ENCODE measurements at regions not wholly inside any gene's neighbourhood (a gene's known extent, or its start where the extent isn't known, plus 50 kb on each side); places are given as distances from the start of the nearest gene placed in this dataset.

DNA sequence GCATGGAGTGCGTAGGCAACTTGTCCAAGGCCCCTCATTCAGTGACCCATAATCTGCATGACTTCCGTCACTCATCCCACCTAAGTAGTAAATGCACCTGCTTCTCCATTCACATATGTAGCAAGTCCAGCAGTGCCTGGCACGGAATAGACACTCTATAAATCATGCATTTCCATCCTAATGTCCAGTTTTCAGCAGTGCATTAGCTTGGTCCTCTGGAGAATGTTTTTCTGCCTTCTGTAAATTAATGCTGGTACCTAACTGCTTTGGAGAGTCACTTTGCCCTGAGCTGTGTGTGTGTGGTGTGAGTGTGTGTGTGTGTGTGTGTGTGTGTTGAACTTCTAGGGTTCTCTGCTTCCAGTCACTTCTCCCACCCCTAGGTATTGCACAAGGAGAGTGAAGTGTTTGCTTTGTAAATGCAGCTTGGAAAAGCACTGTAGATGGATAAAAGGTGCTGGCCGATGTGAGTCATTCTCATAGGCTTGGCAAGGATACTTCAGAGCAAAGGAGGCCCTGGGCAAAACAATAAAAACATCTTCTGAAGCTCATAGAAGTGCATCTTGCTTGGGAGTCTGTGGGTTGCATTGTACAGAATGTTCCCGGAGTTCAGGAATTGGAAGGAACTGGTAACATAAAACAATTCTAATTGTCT, 181.8 kb downstream of the KATNAL1 start:
- no peak for DNase-seq

DNA sequence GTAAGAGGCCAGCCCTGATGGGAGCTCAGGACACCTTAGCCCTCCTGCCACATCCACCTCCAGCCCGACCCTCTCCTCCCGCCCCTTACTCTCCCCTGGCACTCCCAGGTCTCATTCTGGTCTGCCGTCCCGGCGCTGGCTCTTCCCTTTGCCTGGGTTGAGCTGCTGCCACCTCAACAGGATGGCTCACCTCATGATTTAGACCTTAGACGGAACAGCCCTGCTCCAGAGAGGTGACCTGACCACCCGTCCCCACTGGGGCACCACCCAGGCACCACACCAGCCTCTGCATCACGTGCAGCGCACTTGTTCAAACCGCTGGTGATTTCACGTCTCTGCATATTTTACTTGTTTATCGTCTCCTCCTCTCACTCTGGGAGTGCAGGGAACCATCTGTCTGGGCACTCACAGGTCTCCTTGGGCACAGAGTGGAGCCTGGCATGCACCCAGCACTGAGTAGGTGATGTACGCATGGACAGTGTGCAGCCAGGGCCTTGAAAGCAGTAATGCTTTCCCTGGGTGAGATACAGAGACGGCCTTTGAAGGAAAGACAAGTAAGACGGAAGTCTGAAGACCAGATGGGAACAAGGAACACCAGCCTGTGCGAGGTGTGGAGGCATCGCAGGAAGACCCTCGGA, 183.1 kb downstream of the KATNAL1 start:
- DNase-seq, result no peak

DNA sequence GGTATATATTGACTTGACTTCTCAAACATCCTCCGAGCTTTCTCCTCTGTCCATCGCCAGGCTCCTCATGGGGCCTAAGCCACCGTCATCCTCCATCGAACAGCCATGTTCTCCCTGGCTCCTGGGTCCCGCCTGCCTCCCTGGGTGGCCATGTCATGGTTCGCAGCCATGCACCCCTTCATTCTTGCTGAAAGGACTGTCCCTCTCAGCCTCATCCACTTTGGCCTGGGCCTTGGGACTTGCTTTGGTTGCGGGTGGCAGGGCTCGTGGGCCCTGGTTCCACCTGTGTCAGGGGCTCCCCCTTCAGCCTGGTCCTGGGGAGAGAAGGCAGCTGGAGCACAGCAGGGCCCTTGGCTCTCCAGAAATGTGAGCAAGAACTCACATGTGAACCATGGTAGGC, 183.8 kb downstream of the KATNAL1 start:
- no peak for DNase-seq

DNA sequence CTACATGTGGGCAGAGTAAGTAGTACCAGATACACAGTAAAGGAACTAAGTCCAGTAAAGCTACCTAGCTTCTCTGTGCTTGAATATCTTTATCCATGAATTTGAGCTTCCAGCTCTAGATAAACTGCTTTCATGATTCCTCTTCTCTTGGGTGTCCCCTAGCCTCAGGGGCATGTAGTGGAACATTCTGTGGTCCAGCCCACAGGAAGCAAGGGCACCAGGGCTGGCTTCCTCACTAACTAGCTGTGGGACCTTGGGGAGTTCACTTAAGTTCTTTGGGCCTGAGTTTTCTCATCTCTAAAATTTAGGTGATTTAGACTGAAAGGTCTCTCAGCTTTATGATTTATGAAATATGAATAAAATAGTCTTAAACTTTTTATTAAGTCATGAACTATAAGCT, 185.7 kb downstream of the KATNAL1 start:
- no peak for DNase-seq

DNA sequence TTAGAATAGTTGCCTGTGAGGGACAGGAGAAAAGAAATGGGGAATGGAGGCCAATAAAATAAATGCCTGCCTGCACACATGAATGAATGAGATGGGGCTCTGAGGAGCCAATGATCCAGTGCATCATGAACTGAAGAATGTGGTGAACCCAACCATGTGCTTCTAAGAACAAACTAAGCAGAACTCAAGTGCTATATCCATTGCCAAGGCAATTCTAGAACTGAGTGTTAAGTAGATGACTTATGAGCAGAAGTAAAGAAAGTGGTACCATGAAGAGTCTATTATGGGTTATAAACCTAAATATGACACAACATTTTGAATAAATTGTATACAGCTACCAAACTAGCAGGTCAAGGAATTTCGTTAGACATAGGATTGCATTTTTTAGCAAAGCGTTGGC, 186.1 kb downstream of the KATNAL1 start:
- DNase-seq, result no peak

DNA sequence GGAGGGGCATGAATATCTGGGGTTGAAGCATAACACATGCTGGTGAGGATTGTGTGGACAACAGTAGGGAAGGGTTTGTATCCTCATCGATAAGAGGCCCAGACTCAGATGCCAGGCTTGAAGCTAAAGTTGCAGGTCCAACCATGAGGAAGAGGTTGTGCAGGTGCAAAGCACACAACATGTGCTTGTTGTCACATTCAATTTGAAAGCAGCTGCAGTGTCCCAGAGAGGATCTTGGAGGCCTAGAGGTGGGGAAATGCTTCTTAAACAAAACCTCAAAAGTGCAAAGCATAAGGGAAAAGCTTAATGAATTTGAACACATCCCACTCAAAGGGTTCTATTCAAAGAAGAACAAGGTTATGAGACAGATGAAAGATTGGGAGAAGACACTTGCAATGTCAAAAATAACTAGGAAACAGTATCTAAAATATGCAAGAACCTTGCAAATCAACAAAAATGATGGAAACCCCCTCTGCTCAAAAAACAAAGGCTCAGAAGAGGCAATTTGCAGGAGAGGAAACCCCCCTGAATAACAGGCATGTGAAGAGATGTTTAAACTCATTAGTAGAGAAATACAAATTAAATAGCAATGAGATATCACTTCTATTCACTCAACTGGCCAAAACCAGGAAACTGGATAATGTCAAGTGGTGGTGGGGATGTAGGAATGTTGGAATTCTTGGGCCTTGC, 187.1 kb downstream of the KATNAL1 start:
- no peak for DNase-seq

DNA sequence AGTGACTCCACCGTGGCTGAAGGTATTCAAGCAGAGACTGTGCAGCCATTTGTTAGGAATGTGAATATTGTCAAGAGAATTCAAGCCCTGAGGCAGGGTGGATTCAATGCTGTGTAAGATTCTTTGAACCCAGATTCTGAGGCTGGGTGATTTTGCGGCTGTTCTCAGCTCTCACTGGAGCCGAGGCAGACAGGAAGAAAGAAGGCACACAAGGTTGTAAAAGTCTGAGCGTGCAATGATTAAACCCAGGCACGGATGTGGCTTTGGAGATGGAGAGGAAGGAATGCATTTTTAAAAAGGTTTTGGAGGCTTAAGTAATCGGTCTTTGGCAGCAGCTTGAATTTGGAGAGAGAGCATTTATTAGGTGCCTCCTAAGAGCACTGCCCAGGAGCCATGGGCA, 187.9 kb downstream of the KATNAL1 start:
- no peak for DNase-seq

DNA sequence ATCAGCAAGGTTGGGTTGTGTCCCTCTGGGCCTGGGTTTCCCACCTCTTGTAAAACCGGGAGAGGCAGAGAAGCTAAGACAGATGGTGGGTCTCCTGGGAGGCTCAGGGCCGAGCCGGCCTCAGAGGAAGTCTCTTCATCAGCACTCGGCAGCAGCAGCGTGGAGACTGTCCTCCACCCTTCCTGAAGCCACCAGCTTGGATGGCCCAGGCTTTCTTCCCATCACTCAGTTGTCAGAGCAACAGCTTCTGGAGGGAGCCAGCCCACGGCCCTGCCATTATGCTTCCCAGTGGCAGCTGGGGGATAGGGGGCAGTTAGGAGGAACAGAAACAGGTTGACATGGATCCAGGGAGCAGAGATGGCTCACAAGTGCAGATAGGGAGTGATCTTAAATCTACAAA, 191.0 kb downstream of the KATNAL1 start:
- DNase-seq, result no peak

DNA sequence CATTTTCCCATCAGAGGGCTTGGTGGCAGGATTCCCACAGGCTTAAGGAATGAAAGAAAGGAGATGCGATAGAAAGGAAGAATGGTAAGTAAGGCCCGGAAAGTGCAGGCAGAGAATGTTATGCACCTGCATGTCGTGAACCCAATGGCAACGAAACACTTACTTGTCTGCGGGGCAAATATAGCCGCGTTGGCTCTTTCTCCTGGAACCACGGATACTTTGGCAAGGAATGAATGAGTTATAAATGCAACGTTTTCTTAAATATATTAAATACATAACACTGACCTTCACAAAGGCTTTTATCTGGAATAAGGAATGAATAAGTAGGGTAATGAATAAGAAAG, 192.1 kb downstream of the KATNAL1 start:
- no peak for DNase-seq

DNA sequence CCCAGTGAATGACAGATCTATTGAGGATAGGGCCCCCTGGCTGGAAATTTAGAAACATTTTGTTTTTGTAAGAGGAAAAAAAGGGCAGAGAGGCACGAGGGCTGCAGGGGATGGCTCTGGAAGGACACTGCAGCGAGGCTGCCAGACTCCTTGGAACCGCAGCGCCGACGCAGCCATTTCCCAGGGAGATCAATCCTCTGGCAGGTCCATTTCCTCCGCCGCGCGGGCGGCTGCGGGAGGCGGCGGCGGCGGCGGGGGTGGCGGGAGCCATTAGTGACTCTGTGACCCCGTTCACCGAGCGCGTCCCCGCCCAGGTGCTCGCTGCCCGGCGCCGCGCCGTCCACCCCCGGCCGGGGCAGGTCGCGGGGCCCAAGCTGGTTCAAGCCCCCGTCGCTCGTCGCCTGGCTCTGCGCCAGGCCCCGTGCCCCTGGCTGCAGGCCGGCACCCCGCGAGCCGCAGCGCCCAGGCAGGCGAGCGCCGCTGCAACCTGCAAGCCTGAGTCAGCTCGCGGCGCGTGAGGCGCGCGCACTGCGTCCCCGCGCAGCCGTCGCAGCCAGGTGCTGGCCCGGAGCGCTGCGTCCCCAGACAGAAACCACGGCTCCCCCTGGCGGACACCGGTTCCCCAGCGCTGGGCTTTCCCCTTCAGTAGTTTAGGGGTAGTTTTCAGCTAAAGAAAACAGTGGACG, 192.6 kb downstream of the KATNAL1 start:
- peak; percentile 96 to 97 for DNase-seq

DNA sequence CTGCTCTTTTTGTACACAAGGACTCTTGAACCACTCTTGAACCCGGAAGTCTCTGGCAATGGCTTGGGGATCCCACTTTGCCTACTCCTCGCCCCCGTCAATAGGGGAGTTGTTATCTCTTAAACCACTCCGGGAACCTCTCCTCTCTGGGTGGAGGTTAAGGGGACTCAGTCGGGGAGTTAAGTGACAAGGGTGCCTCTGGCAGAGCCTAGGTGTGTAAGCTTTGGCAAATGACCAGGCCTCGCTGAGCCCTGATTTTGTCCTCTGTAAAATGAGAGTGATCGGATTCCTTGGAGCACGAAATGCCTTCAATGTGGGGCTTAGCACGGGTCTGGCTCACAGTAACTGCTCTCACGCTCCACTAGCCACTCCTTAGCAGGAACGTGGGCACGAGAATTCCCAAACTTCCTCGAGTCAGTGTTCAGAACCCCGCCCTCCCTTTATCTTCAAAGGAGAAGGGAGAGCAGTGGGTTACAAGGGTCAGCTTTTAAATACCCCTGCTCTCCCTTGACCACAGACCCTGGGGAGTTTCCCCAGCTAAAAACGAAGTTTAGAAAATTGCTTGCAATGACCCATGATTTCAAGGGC, 193.3 kb downstream of the KATNAL1 start:
- no peak for DNase-seq

DNA sequence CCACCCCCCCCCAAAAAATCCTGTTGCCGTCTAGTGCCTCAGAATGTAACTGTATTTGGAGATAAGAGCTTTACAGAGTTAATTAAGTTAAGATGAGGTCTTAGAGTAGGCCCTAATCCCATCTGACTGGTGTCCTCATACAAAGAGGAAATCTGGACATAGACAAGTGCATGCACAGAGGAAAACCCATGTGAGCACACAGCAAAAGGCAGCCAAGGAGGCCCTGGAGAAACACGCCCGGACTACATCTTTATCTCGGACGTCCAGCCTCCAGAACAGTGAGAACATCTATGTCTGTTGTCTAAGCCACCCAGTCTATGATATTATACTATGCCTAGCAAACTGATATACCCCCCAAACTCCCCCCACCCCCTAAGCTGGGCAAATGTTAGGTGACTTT, 193.8 kb downstream of the KATNAL1 start:
- DNase-seq, result no peak

DNA sequence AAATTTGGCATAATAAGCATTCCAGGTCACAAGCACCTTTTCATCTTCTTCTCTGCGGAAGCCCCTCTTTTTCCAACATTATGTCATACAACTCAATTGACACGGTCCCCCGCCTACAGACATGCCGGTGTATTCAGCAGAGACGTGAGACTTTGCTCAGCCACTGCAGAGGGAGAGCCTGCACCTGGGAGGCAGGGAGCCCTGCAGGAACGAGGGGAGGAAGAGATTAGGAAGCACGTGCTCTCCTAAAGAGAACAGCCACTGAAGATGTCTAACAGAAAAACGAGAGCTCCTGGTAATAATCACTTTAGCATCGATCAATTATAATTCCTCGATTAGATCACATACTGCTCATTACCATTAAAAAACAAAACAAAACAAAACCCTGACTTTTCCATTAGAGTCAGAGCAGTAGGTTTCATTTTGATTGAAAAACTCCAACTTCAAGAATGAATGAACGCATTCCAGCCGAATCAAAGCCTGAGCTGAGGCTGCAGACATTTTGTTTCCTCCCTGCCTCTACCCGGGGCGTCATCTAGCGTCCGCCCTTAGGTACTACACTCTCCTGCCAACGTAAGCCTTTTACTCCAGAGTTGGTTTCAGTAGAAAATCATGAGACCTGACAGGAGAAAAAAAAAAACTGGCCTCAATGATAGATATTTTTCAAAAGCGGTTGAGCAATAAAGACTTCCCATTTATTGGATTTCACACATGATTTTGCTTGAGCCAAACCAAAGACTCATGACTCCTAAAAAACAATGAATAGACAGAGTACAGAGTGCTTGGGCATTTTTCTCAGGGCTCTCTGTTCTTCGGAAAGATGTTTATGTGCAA, 194.5 kb downstream of the KATNAL1 start:
- DNase-seq, result peak; percentile 78 to 79

DNA sequence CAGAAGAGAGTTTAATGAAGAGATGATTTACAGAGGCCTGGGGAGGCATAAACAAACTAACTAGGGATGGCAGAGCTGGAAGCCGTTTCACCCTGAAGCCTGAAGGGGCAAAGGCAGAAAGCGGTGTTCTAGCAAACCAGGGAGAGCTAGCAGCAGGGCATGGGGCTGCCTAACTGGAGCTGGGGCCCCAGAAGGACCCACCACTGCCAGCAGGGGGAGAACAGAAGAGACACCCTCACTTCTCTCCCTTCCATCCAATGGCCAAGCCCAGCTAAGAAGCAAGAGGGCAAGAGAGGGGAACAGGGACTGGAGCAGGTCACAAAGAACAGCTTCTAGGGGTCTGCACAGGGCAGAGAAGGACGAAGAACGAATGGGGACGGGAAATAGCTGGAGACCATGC, 195.5 kb downstream of the KATNAL1 start:
- no peak for DNase-seq

DNA sequence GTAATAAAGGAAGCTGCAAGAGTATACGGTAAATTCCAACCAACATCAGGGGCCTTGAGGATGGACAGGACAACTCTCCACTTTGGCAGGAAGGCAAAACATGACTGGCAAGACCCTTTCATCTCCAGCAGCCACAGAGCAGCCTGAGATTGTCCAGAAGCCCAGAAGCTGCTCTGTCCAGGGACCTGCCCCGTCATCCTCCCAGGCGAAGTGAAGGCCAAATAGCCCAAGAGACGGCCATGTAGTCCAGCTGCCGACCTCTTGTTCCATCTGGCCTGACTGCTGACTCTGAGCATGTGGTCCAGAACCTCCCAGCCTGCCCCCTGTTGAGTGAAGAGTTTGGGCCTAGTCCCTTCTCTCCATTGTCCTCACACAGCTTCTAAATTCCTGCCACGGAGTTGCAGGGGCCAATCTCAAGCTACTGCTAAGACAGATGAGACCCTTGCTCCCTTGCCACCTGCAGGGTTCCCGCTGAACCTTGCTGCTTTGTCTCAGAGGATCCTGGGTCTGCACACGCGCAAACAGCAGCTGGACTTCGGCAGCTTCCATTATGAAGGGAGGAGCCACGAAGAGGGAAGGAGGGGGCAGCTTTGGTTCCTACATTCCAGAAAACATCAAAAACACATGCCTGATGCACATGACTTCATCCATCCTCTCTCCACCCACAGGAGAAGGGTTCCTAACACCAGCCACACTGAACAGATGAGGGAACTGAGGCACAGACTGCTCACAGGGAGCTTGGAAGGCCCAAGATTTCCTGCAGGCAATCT, 196.9 kb downstream of the KATNAL1 start:
- no peak for DNase-seq

DNA sequence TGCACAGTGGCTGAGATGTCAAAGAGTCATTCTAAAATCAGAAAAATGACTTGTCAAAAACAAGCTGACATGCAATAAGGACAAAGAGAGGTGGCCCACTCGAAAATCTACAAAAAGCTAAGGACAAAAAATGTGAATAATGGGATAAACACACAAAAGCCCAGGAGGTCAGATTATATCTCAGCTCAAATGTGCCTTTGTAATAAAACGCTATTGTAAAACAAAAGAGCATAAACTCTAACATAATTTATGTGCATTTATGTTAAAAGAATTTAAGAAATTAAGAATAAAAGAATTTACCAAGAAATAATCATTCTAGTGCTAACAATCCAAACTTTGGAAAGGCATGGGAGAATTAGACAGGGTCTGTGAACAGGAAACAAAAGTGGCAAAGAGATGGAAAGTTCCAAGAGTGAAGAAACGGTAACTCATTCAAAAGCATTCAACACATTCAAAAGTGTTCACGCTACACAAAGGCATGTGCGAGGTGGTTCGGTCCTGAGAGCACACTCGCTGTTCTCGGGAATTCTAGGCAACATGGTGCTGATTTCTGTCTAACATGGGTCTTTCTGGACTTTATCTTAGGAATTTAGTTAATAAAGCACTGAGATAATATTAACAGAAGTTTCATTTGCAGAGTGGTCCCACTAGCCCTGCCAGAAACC, 197.7 kb downstream of the KATNAL1 start:
- DNase-seq, result no peak

DNA sequence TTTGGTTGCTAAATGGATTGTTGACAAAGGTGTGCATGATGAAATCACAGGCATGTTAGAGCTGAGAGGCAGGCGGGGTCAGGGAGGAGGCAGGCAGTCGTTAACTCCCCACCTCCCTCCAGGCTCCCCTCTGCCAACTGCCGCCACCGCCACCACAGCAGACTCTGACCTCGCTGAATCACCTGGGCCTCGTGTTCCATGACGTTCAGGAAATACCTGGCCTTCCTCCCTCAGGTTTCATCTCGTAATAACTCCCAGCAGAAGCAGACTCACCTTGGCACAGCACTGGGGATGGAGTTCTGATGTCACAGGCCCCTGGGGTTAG, 198.5 kb downstream of the KATNAL1 start:
- DNase-seq, result no peak

DNA sequence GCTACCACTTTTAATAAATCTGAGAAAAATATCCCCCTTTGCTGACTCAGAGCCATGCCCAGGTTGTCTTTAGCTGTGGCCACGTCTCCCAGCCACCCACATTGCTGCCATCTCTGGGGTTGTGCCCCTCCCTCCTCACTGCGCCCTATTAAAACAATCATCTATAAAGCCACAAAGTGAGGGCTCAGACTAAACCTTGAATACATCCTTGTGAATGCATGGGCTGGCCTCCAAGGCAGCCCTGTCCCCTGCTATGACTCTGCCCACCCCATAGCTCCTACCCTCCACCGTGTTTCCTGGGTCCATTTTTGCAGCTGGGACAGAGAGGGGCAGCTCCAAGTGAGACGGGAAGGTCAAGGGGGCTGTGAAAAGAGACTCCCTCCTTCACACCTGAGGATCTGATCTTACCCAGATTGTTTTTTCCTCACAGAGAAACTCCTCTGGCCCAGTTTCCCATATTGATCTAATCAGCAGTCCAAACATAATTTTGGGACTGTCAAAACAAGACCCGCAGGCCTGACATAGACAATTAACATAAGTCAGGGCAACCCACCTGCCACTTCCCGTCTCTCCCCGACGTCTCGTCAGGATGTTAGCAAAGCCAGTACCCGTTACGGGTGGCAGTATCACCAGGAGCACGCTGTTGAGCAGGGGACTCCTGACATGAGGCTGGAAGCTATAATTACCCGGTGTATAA, 199.0 kb downstream of the KATNAL1 start:
- DNase-seq, result no peak

DNA sequence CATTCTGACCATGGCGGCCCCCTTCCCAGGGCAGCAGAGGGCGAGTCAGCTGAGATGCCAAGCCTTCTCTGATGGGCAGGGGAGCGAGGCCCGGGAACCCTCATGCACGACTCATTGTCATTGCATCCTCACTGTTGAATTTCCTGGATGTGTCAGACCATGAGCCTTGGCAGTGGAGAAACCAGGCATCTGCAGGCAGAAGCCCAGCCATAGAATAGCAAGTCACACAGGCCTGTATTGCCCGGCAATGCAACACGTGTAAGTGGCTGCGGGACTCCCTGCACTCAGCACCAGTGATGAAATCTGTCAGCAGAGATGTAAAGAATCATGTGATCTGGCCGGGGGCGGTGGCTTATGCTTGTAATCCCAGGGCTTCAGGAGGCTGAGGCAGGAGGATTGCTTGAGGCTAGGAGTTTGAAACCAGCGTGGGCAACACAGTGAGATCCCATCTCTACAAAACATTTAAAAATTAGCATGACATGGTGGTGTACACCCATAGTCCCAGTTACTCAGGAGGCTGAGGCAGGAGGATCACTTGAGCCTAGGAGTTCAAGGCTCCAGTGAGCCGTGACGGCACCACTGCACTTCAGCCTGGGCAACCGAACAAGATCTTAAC, 199.7 kb downstream of the KATNAL1 start:
- DNase-seq, result no peak

DNA sequence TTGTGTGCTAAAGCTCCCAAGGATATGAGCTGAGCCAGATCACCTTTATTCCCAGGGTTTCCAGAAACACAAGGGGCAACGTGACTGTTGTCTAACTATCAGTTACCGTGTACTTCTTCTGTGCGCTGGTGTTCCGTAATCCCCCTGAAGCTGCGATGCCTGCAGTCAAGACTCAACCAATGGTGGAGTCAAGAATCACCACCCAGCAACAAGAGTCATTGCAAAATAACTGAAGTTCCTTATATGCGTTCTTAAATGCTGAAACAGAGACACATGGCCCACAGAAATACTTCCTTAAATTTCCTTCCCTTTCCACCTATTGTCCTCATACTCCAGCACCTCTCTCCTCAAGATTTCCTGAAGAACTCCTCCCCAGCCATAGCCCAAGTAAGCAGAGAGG, 200.2 kb downstream of the KATNAL1 start:
- no peak for DNase-seq
